Naive thymus-derived CD4-positive, alpha-beta T cell (primary cell): ENCODE measurements at regions not wholly inside any gene's neighbourhood (a gene's known extent, or its start where the extent isn't known, plus 50 kb on each side); places are given as distances from the start of the nearest gene placed in this dataset.

ENCODE experiments used
- ATAC-seq: fragments of 150-1000 bp; cut with Tn5 transposase; 2 replicates; pipeline ENCODE4 v1.10.0; 2021; ENCODE audit warnings: mild to moderate bottlenecking, moderate library complexity
- CTCF ChIA-PET: fragments of 350-600 bp; sonication (Branson Sonifier 250); formaldehyde crosslinking; loops from one replicate; lab custom pipeline; 2021; ENCODE audit warnings: antibody characterized with exemption; lab: Charles Lee
- POLR2A ChIA-PET: fragments of 350-600 bp; sonication (Branson Sonifier 250); formaldehyde crosslinking; loops from one replicate; lab custom pipeline; 2021; ENCODE audit warnings: antibody characterized with exemption, inconsistent platforms; lab: Charles Lee
- DNase-seq, 9 donors: peaks; one replicate each; pipeline versions ENCODE4 v3.0.0 to v3.0.0-alpha.2; 2020 to 2022; ENCODE audit warnings: mixed read lengths in 1 of 9
- H3K27ac ChIP-seq: one replicate; pipeline ENCODE4 v1.7.0; 2013; ENCODE audit warnings: mild to moderate bottlenecking, low read depth, low read length, moderate library complexity
- H3K27me3 ChIP-seq, 2 donors: one replicate each; pipeline ENCODE4 v1.7.0; 2013; ENCODE audit warnings: low read length in 2 of 2, mild to moderate bottlenecking in 2 of 2, moderate library complexity in 2 of 2; ENCODE audit not compliant: control insufficient read depth in 2 of 2, insufficient read depth in 2 of 2
- H3K36me3 ChIP-seq, 3 experiments: 1 replicate in 2 of 3; 2 replicates in 1 of 3; pipeline ENCODE4 v1.7.0; 2013; ENCODE audit warnings: low read length in 3 of 3, mild to moderate bottlenecking in 3 of 3, moderate library complexity in 1 of 3; ENCODE audit not compliant: insufficient read depth in 3 of 3, control insufficient read depth in 2 of 3
- H3K4me1 ChIP-seq, 2 donors: one replicate each; pipeline ENCODE4 v1.7.0; 2013; ENCODE audit warnings: low read length in 2 of 2, mild to moderate bottlenecking in 2 of 2, moderate library complexity in 1 of 2; ENCODE audit not compliant: control insufficient read depth in 2 of 2, insufficient read depth in 2 of 2
- H3K4me3 ChIP-seq: 2 replicates; pipeline ENCODE4 v1.7.0; 2013; ENCODE audit warnings: mild to moderate bottlenecking, low read length
- H3K9me3 ChIP-seq, 3 experiments: 1 replicate in 2 of 3; 2 replicates in 1 of 3; pipeline ENCODE4 v1.7.0; 2013; ENCODE audit warnings: low read length in 3 of 3; ENCODE audit not compliant: control insufficient read depth in 2 of 3
- H3K27ac Mint-ChIP-seq, 9 donors: one replicate each; pipeline ENCODE4 v1.8.0; 2020 to 2022; ENCODE audit warnings: mixed read lengths in 9 of 9, mild to moderate bottlenecking in 8 of 9, moderate library complexity in 5 of 9, inconsistent platforms in 2 of 9
- H3K27me3 Mint-ChIP-seq, 5 donors: one replicate each; pipeline ENCODE4 v1.8.0; 2021 to 2022; ENCODE audit warnings: mixed read lengths in 5 of 5, mild to moderate bottlenecking in 1 of 5
- H3K36me3 Mint-ChIP-seq, 5 donors: one replicate each; pipeline ENCODE4 v1.8.0; 2020 to 2022; ENCODE audit warnings: mixed read lengths in 5 of 5, mild to moderate bottlenecking in 3 of 5, inconsistent platforms in 1 of 5
- H3K4me1 Mint-ChIP-seq, 7 donors: one replicate each; pipeline ENCODE4 v1.8.0; 2020 to 2022; ENCODE audit warnings: mixed read lengths in 7 of 7, mild to moderate bottlenecking in 3 of 7, inconsistent platforms in 1 of 7
- H3K4me3 Mint-ChIP-seq, 10 donors: one replicate each; pipeline ENCODE4 v1.8.0; 2020 to 2022; ENCODE audit warnings: mild to moderate bottlenecking in 10 of 10, mixed read lengths in 10 of 10, moderate library complexity in 6 of 10, inconsistent platforms in 2 of 10
- H3K9me3 Mint-ChIP-seq, 11 donors: one replicate each; pipeline ENCODE4 v1.8.0; 2020 to 2022; ENCODE audit warnings: mixed read lengths in 11 of 11, mild to moderate bottlenecking in 4 of 11, inconsistent platforms in 1 of 11, moderate library complexity in 1 of 11
- intact Hi-C, 2 donors: fragments of 100-400 bp; cut with micrococcal nuclease; formaldehyde crosslinking; loops; one replicate each; pipeline ENCODE4 v1.15.1; 2023

GRCh38 chr4:129602447-129602846 is 506.5 kb downstream of the C4orf33 start:
- Mint-ChIP-seq H3K27me3 (no peaks in the 10 kb centered on the region), H3K27ac (no peak overlapping the region), H3K4me1 (no peaks in the 10 kb centered on the region), H3K9me3 (peaks cover 0 to 8% (median 0%) of the 10 kb centered on the region in 11 donors), H3K4me3 (no peak overlapping the region), H3K36me3 (no peaks in the 10 kb centered on the region)
- H3K4me1 ChIP-seq, result no peaks in the 10 kb centered on the region
- CTCF ChIA-PET, result no interaction called here
- POLR2A ChIA-PET, result no interaction called here
- H3K27me3 ChIP-seq, result no peaks in the 10 kb centered on the region
- H3K4me3 ChIP-seq, result no peak overlapping the region
- DNase-seq (no peak), ATAC-seq (no peak)
- no peak overlapping the region for H3K27ac ChIP-seq
- intact Hi-C loops, result no loop called here
- H3K36me3 ChIP-seq, result no peaks in the 10 kb centered on the region
- no peaks in the 10 kb centered on the region for H3K9me3 ChIP-seq

GRCh38 chr4:129603241-129603931 is 507.4 kb downstream of the C4orf33 start:
- no peak overlapping the region for H3K4me3 ChIP-seq
- H3K4me1 ChIP-seq, result no peaks in the 10 kb centered on the region
- no peaks in the 10 kb centered on the region for H3K9me3 ChIP-seq
- no peak overlapping the region for H3K27ac ChIP-seq
- no peaks in the 10 kb centered on the region for H3K36me3 Mint-ChIP-seq
- H3K27me3 ChIP-seq, result no peaks in the 10 kb centered on the region
- no peak overlapping the region for H3K4me3 Mint-ChIP-seq
- peaks cover 0 to 8% (median 0%) of the 10 kb centered on the region in 11 donors for H3K9me3 Mint-ChIP-seq
- no peaks in the 10 kb centered on the region for H3K27me3 Mint-ChIP-seq
- ATAC-seq, result no peak
- no peak overlapping the region for H3K27ac Mint-ChIP-seq
- intact Hi-C loops, result no loop called here
- ChIA-PET POLR2A (no interaction called here), CTCF (no interaction called here)
- no peak for DNase-seq
- H3K36me3 ChIP-seq, result no peaks in the 10 kb centered on the region
- no peaks in the 10 kb centered on the region for H3K4me1 Mint-ChIP-seq

GRCh38 chr4:129604632-129605255 is 508.8 kb downstream of the C4orf33 start:
- no peaks in the 10 kb centered on the region for H3K4me1 Mint-ChIP-seq
- ATAC-seq (no peak), DNase-seq (no peak)
- H3K4me3 ChIP-seq, result no peak overlapping the region
- no peak overlapping the region for H3K27ac Mint-ChIP-seq
- H3K36me3 Mint-ChIP-seq, result no peaks in the 10 kb centered on the region
- H3K9me3 ChIP-seq, result no peaks in the 10 kb centered on the region
- H3K27ac ChIP-seq, result no peak overlapping the region
- no peak overlapping the region for H3K4me3 Mint-ChIP-seq
- H3K27me3 Mint-ChIP-seq, result peaks cover 0 to 6% (median 0%) of the 10 kb centered on the region in 5 donors
- H3K9me3 Mint-ChIP-seq, result peaks cover 0 to 8% (median 0%) of the 10 kb centered on the region in 11 donors
- no peaks in the 10 kb centered on the region for H3K36me3 ChIP-seq
- intact Hi-C loops, result no loop called here
- CTCF ChIA-PET, result no interaction called here
- POLR2A ChIA-PET, result no interaction called here
- H3K27me3 ChIP-seq, result no peaks in the 10 kb centered on the region
- no peaks in the 10 kb centered on the region for H3K4me1 ChIP-seq

- no peak overlapping the region for H3K27ac ChIP-seq
- no peak overlapping the region for H3K4me3 ChIP-seq
- Mint-ChIP-seq H3K27ac (no peak overlapping the region), H3K27me3 (no peaks in the 10 kb centered on the region), H3K36me3 (no peaks in the 10 kb centered on the region), H3K4me3 (no peak overlapping the region), H3K4me1 (no peaks in the 10 kb centered on the region), H3K9me3 (peaks cover 0 to 8% (median under 1%) of the 10 kb centered on the region in 11 donors)
- no peak for ATAC-seq
- POLR2A ChIA-PET, result no interaction called here
- no peaks in the 10 kb centered on the region for H3K27me3 ChIP-seq
- H3K4me1 ChIP-seq, result no peaks in the 10 kb centered on the region
- intact Hi-C loops, result no loop called here
- DNase-seq, result no peak
- no peaks in the 10 kb centered on the region for H3K9me3 ChIP-seq
- no peaks in the 10 kb centered on the region for H3K36me3 ChIP-seq
- CTCF ChIA-PET, result no interaction called here
Observed at GRCh38 chr4:129614611-129615010, 518.7 kb downstream of the C4orf33 start.

- no peak overlapping the region for H3K27ac Mint-ChIP-seq
- H3K9me3 Mint-ChIP-seq, result peaks cover 0 to 12% (median 0%) of the 10 kb centered on the region in 11 donors
- ChIA-PET POLR2A (no interaction called here), CTCF (no interaction called here)
- Histone ChIP-seq H3K4me1 (no peaks in the 10 kb centered on the region), H3K4me3 (no peak overlapping the region), H3K36me3 (no peaks in the 10 kb centered on the region), H3K27ac (no peak overlapping the region), H3K9me3 (no peaks in the 10 kb centered on the region), H3K27me3 (no peaks in the 10 kb centered on the region)
- ATAC-seq, result no peak
- DNase-seq, result no peak
- no peaks in the 10 kb centered on the region for H3K27me3 Mint-ChIP-seq
- peaks cover 0 to 5% (median 0%) of the 10 kb centered on the region in 7 donors for H3K4me1 Mint-ChIP-seq
- H3K36me3 Mint-ChIP-seq, result no peaks in the 10 kb centered on the region
- H3K4me3 Mint-ChIP-seq, result no peak overlapping the region
- intact Hi-C loops, result no loop called here
Observed at GRCh38 chr4:129622566-129622965, 526.6 kb downstream of the C4orf33 start.

GRCh38 chr4:129623233-129623875 is 527.4 kb downstream of the C4orf33 start:
- Histone ChIP-seq H3K4me1 (no peaks in the 10 kb centered on the region), H3K36me3 (no peaks in the 10 kb centered on the region), H3K4me3 (no peak overlapping the region), H3K27ac (no peak overlapping the region), H3K27me3 (no peaks in the 10 kb centered on the region), H3K9me3 (no peaks in the 10 kb centered on the region)
- H3K4me3 Mint-ChIP-seq, result peak overlapping the region in 1 of 10 donors; percentile 15
- intact Hi-C loops, result no loop called here
- ATAC-seq, result no peak
- H3K27me3 Mint-ChIP-seq, result peaks cover 0 to 3% (median 0%) of the 10 kb centered on the region in 5 donors
- peak in 3 of 9 donors; percentile 14 to 51 (median 42) for DNase-seq
- peaks cover 0 to 12% (median 0%) of the 10 kb centered on the region in 11 donors for H3K9me3 Mint-ChIP-seq
- CTCF ChIA-PET, result interaction anchor here (0.7 kb wide), 1 partner anchor 119 kb away, joined by 3 read pairs; no protein-coding TSS in a partner anchor
- H3K36me3 Mint-ChIP-seq, result no peaks in the 10 kb centered on the region
- peaks cover 0 to 5% (median 0%) of the 10 kb centered on the region in 7 donors for H3K4me1 Mint-ChIP-seq
- no peak overlapping the region for H3K27ac Mint-ChIP-seq
- POLR2A ChIA-PET, result no interaction called here
